ENCODE measurements at regions not wholly inside any gene's neighbourhood (a gene's known extent, or its start where the extent isn't known, plus 50 kb on each side); places are given as distances from the start of the nearest gene placed in this dataset.

DNA sequence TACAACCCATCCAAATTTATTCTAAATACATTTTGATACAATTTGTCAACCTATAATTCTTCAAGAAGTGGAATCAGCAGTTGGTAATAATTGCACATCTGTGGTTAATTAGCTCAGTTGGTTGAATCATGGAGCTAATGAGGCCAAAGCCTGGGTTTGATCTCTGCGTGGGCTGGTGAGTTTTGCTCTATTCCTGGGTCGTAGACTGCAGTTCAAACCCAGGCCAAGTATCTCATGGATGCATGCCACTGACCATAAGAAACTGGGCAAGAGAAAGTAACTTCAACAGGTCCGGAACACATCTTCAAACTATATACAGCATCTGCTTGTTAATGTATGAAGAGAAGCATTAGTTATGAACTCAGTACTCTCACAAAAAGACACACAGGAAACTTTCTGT lies 779.7 kb downstream of the USP25 start:
- DNase-seq = no peak

DNA sequence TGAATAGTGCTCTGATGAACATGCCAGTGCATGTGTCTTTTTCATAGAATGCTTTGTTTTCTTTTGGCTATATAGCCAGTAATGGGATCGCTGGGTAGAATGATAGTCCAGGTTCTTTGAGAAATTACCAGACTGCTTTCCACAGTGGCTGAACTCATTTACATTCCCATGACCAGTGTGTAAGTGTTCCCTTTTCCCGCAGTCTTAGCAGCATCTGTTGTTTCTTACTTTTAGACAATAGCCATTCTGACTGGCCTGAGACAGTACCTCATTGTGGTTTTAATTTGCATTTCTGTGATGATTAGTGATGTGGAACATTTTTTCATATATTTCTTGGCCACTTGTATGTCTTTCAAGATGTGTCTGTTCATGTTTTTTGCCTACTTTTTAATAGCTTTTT lies 784.5 kb downstream of the USP25 start:
- no peak for DNase-seq

DNA sequence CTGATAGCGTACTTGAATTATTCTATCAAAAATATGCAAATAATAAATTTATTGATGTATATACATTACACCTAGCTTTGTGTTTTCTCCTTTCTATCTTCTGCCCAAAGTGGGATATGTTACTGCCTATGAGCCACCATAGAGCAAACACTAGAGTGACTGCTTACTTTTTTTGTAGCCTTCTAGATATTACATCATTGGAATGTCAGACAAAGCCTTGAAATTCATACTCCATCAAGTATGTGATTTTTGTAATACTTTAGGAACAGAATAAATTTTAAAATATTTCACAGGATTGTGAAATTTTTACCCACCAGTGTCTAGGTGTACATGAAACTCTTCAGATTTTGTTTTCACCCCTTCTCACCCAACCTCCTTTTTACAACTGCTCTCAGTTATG lies 787.6 kb downstream of the USP25 start:
- no peak for DNase-seq

DNA sequence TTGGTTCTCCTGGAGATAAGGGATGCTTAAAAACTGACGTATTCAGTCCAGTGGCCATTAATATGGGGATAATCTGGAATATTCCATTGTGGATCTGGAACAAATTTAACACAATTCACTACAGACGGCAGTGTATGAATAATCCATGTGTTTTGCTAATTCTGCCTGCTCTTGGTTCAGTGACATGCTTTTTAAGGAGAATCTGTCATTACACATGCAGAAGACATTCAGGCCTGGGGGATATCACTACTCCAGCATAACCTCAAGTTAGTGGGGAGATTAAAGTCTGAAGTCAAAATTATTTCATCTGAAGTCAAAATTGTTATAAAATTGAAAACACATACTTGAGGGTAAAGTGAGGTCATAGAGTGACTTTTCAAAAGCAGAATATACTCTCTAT lies 789.3 kb downstream of the USP25 start:
- DNase-seq = no peak

DNA sequence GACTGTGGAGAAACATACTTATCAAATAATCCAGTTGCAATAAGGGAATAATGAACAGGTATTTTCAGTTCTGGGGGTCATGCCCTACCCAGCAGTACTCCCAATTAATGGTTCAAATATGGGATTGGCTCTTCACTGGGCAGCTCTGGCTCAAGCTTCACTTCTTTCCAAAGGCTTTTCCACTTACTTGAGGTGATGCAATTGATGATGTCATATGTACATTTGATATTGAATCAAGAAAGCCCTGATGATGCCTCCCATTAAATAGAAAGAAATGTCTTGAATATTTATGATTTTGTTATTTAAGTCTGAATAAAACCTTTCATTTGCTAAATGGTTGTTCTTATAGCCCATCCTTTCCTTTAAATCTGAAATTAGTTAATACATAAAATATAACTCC lies 789.9 kb downstream of the USP25 start:
- DNase-seq = no peak

DNA sequence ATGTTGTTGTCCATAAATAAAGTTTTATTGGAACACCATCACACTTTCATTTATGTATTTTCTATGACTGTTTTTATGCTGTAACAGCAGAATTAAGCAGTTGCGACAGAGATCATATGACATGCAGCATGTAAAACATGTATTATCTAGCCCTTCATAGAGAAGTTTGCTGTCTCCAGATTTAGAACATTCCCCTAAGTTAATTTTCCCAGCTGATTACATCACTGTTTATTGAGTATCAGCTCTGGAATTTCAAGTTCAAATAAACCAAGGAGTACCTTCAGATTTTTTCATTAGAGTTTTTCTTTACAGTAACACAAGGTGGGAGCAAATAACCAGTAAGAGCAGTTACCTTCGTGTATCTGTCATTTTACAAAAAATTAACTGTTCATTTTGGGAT lies 792.8 kb downstream of the USP25 start:
- no peak for DNase-seq

DNA sequence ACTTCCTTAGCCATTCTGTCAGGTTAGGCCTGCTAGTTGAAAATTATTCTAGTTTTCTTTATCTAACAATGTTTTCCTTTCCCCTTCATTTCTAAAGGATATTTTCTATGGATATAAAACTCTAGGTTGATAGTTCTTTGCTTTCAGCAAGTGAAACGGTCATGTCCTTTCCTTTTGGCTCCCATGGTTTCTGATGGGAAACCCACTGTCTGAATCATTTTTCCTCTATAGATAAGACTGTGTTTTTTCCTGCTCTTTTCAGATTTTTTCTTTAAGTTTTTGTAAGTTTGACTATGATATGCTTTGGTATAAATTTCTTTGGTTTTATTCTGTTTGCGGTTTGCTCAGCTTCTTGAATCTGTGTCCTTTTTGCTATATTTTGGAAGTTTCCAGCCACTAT lies 800.9 kb downstream of the USP25 start:
- no peak for DNase-seq

DNA sequence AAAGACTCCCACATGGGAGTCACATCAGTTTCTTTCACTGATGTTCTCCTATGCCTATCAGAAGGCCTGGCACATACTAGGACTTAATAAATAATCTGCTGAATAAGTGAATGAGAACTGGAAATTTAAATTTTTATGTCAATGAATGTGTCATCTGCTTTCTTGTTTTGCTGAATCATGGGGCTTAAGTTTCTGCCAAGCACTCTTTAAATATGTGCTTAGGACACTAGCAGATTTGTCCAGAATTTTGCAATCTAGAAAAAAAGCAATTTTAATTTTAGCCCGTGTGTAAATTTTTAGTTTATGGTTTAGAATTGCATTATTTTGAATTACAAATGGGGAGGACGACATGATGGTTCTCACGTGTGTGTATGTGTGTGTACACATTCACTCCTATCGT lies 803.1 kb downstream of the USP25 start:
- no peak for DNase-seq

DNA sequence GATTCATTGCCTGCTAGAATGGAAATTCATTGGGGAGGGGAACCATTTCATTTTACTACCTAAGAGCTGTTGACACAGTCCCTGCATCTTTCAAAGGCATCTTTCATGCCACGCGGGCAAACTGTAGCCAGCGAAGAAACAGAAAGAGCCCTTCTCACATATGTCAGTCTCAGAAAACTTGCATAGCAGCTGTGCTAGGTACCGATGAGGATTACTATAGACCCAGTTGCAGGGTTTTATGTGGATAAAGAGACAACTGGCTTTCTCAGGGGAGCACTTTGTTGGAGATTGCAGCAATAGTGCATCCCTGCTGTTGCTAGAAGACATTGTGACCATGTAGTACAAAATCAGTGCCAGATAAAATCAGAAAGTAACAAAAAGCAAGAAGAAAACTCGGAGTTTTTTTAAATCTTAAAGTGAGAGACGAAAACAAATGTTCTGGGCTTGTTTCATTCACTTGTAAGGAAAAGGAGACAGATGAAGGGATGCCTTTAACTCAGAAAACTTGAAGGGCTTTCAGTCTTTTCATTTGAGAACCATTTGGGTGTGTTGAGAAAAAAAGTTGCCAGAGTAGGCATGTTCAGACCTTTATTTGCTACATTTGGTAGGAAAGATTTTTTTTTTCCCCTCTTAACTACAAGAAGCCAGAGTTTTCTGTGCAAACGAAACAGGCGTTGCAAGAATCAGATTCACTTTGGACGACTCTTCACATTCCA lies 804.1 kb downstream of the USP25 start:
- DNase-seq = no peak

DNA sequence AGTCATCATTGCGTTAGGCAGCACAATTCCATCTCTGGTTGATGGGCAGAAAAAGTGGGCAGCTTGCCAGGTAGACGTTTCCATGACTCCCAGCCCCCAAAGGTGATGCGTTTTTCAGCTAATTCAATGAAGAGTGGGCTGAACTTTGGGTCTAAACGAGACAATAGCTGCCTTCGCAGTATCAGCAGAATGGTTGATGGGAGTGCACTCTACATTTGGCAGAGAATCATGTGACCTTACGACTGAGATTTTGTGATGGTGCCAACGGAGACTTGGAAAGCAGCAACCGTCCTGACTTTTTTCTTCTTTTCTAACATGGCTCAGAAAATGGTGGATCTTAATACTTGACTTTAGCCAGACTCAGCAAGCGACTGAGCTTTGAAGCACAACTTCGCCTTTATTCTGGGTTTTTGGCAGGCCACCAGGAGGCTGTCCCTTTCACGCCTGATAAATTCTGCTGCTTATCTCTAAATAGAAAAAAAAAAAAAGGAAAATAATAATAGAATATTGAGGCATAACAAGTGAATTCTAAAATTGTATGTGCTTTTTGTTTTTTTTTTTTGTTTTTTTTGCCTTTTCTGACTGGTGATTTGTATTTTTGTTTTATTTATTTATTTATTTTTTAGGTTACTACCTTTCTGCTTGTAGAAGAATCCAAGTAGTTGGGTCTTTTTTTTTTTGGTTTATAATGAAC lies 804.8 kb downstream of the USP25 start:
- DNase-seq = no peak

DNA sequence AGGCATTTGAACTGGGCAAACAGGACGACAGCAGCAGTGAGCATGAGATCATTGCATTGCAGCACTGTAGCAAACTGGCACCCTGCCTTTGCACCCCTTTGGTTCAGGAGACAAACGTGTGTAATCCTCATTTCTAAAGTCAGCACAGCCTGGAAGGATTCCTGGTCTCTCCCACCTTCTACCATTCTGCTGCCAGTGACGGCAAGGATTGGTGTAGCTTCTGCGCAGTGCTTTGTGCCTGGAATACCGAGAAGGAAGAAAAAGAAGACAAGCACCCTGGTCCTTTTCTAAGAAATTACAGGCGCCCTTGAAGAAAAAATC lies 805.3 kb downstream of the USP25 start:
- no peak for DNase-seq

DNA sequence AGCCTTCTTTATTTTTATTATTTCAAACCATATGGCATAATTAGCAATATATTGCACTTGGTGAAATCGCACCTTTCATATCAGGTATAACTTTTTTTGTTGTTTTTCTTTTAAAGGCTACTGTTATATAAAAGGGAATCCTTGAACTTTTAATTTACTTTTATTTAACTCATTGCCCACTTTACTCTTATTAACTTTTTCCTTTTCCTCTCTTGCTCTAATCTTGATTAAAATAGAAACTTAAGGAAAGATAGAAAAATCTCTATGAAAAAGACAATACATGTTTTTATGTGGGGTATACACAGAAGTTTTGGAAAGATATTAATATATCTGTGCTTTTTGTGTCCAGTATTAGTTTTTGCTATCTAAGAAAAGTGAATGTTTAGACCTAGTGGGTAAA lies 805.8 kb downstream of the USP25 start:
- no peak for DNase-seq

DNA sequence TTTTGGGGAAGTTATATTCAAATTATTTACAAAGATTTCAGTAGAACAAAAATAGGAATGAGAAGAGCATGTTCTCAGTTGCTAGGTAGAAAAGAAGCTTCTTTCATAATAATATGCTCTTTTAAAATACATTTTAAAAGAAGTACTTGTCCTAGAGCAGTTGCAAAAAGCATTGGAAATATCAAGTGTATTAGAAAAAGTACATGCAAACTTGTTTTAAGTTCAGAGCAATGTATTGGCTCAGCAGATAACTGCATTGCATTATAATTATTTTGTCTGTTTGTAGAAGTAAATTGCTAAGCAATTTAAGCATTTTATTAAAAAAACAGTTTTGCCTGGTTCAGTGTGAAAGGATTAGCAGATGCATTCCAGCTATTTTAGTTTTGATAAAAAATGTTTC lies 806.4 kb downstream of the USP25 start:
- no peak for DNase-seq

DNA sequence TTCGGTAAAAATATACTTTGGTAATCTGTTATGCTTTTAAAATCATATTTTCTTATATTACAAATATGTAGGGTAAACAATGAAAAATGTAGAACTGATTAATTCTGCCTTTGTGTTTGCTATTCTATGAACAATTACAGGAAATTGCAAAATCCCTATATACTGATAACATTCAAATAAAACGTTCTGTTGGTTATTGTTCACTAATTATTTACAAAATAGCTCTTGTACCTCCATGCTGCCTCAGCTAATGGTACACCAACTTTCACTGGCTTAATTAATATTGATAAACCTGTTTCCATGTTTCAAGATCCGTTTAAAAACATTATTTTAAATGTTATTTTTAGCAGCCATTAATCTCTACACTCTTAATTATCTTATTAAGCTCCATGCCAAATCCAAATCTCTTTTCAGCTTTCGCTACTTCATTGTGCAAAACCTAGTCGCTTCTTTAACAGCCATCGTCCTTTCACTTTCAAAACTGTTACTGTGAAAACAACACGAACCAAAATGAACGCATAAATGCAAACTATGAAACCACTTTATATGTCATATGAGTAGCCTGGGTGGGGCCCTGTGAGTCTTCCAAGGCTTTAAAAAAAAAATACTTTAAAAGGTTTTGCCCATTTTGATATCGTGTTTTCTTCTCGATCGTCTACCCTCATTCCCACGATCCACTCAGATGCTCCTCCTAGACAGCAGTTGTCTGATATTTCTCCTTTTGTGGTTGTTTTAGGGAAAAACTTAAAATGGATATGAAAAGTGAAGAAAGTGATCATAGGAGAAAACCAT lies 807.1 kb downstream of the USP25 start:
- no peak for DNase-seq

DNA sequence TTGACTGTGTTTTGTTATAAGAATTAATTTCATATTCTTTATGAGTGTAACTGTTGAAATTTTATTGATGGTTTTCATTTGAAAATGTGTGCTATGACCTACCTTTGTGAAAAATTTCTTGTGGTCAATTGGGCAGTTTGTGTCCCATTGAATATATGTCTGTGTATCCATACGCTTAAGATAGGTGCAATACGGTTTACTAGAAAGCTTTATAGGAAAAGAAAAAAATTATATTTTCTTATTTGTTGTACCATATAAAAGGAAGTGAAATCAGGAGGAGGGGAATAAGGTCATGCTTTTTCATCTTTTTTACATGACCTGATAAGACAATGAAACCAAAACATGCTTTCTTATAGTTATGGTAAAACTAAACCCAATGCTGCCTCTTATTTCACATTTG lies 807.7 kb downstream of the USP25 start:
- DNase-seq = no peak

DNA sequence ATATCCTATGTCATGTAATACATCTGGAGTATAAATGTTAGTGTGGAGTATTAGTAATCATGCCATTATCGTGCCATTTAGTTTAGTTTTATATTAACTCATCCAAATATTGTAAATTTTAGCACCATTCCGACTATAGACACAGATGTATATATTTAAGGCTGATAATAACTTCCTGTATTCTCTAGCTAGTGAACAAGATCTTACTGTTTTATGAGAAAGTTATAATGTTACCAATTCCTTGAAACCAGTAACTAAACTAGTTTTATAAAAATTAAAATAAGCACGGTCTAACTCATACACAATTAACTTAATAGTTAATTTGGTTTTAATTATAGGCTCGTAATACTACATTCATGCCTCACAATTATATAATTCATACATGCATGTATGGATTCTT lies 808.6 kb downstream of the USP25 start:
- DNase-seq = no peak

DNA sequence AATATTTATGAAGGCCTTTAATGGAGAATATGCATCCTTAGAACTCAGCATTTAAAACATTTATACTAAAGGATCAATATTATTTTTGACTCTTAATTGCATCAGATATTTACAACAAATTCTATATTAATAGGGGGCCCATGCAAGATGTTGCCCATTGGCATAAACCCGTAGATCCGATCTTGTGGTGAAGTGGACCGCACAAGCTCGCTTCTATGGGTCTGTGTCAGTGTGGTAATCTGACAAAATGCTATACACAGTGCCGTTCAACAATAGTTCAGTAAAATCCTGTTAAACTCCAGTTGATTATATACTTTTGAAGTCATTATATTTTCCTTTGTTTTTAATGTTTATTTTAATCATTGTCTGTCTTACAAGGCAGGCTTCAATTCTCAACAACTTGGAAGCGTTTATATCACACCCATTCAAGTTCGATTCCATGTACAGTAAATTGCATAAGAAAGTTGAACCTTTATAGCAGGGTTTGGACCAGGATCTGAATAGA lies 809.2 kb downstream of the USP25 start:
- DNase-seq = no peak

DNA sequence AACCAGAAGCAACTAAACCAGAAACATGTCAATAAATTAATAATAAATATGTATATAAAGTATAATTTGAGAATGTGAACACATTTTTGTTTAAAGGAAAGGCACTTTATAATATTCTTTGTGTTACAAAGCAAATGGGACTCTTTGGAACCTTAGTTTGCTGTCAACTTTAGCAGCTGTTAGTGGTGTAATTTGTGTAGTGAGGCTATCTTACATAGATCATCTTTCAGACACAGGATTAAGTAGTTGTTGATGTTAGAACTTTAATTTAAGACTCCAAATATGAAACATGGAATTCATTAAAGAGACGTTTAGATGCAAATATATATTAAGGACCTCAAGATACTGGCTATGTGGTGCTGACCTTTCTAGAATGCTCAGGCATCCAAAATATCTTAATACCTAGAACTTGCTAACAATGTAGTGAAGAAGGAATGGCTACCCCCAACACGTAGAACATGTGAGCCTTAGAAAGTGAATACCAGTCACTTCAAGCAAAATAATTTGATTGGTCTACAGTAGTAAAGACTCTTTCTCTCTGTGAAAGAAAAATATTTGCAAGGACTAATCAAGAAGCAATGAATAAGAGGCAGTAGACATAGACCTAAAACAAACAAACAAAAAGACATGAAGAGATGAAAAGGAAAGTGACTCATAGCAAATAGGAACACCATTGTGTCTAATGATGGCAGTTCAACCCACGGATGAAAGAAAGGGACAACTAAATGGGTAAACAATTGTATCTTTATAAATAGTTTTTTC lies 811.4 kb downstream of the USP25 start:
- no peak for DNase-seq

DNA sequence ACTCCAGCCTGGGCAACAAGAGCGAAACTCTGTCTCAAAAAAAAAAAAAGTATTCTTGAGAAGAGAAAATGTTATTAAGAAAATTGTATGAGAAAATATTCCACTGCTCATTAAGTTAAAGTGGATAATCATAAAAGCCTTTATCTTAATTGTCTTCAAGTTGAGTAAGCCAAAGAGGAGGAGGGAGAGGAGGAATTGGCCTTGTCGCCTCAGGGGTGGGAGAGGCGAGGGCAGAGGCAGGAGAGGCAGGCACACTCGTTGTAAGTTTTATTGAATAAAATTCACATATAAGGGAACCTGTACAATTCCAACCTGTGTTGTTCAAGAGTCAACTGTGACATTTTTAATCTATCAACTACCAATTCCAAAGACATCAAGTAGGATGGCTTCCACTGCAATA lies 820.3 kb downstream of the USP25 start:
- no peak for DNase-seq

DNA sequence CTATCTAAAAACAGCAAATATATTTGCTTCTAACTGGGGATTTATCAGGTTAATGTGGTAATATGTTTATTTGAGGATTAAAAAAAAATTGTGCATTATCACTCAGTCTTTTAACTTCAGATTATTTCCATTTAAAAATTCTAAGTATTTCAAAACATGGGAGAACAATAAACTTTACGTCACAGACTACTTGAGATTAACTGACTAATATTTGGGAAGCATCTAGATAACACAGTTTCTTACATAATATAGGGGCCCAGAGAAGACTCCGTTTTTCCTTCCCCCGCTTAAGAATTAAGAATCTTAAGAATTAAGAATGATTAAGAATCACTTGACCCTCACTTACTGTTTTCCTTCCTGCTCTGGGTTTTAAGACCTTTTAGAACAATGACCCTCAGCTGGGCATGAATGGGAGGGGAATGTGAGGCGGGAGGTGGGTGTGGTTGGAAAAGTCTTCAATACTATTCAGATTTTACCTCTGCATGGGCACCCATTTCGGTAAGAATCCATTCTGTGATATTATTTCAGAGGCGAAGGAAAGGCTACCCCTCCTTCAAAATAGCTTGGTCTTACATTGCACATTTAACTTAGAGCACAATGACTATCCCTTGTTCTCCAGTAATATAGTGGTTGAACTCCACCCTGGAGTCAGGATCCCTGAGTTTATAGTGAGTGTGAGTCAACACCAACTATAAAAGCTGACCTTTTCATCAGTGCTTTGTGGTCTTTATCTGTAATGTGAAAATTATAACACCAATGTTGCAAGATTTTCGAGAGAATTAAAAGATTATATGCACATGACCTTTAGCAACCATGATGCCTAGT lies 821.3 kb downstream of the USP25 start:
- no peak for DNase-seq

DNA sequence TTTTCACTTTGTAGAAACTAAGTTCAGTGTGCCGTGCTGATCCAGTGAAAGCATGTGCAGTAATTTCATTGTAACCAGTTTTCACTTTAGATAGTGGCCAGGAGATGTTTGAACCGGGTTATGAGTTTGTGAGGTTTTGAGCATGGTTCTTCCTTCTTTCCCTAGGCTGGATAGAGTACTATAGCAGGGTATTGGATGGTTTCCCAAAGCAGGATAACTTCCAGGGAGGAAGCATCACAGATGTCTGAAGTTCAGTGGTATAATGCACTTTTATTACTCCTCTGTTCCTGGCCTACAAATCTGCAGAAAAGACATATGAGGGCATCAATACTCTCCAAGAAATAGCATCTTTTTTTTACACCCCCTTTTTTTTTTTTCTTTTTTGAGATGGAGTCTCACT lies 823.1 kb downstream of the USP25 start:
- no peak for DNase-seq

DNA sequence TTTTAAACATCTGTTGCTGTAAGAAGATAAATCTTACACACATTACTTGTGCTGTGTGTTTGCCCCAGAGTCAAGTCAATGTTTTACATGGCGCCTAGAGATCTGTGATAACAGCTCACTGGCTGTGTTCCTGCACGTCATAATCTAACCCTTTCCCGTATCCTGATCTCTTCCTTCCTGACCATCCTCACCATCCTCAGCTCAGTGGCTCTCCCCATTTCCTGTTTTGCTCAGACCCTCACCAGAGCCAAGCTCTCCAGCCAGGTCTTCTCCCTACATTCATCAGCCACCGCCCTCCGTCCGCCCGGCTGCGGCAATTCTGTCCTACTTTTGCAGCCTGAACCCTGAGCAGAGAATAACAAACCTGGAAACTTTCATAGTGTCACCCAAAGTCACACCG lies 824.7 kb downstream of the USP25 start:
- no peak for DNase-seq

All from suppressor macrophage treated with lipopolysaccharide for 1 hour (primary cell).